ENCODE measurements at regions not wholly inside any gene's neighbourhood (a gene's known extent, or its start where the extent isn't known, plus 50 kb on each side); places are given as distances from the start of the nearest gene placed in this dataset.

DNA sequence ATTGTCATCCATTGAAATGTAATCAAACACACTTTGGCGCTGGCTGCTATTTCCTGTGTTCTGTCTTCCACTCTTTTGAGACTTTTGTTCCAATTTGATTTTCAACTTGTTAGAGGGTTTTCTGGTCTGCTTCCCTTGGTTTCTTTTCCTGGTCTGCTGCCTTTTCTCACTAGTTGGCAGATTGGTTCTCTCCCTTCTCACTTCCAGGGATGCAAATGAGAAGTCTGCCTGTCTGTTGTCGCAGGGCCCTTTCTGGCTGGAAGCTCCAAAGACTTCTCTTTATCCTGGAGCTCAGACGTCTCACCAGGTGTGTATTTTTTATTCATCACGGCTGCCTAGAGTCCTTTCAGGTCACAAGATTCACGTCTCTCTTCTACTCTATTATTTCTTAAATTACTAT lies 84.0 kb downstream of the RPS6KA4 start:
- TF ChIP-seq, protein P1, sequence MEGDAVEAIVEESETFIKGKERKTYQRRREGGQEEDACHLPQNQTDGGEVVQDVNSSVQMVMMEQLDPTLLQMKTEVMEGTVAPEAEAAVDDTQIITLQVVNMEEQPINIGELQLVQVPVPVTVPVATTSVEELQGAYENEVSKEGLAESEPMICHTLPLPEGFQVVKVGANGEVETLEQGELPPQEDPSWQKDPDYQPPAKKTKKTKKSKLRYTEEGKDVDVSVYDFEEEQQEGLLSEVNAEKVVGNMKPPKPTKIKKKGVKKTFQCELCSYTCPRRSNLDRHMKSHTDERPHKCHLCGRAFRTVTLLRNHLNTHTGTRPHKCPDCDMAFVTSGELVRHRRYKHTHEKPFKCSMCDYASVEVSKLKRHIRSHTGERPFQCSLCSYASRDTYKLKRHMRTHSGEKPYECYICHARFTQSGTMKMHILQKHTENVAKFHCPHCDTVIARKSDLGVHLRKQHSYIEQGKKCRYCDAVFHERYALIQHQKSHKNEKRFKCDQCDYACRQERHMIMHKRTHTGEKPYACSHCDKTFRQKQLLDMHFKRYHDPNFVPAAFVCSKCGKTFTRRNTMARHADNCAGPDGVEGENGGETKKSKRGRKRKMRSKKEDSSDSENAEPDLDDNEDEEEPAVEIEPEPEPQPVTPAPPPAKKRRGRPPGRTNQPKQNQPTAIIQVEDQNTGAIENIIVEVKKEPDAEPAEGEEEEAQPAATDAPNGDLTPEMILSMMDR (IDR thresholded peaks at IDR 0.05), result no peak
- no peak for TF ChIP-seq POLR2A (IDR thresholded peaks at IDR 0.05)
